ENCODE measurements at regions not wholly inside any gene's neighbourhood (a gene's known extent, or its start where the extent isn't known, plus 50 kb on each side); places are given as distances from the start of the nearest gene placed in this dataset.

- Histone ChIP-seq H3K79me1 (ENCODE audit: low read length) (no peaks in the 10 kb centered on the region), H2BK5ac (ENCODE audit: low read length) (no peak overlapping the region), H3K36me3 (ENCODE audit: control insufficient read depth, insufficient read depth, low read length) (no peaks in the 10 kb centered on the region), H4K5ac (ENCODE audit: low read length) (no peak overlapping the region), H3K56ac (ENCODE audit: low read length) (no peak overlapping the region), H3K27ac (ENCODE audit: low read depth, low read length) (no peak overlapping the region), H3K23ac (ENCODE audit: low read length) (no peak overlapping the region), H3K27me3 (ENCODE audit: insufficient read depth, low read length, poor library complexity) (no peaks in the 10 kb centered on the region), H3K18ac (ENCODE audit: low read length) (no peak overlapping the region), H3K4ac (ENCODE audit: low read depth, low read length) (no peak overlapping the region), H3K4me2 (ENCODE audit: low read length) (no peak overlapping the region), H3K9ac (ENCODE audit: low read length) (no peak overlapping the region), H2AK5ac (ENCODE audit: low read length) (no peak overlapping the region), H3K4me1 (ENCODE audit: control insufficient read depth, low read depth, low read length) (no peaks in the 10 kb centered on the region), H2BK15ac (replicated peaks; ENCODE audit: low read depth) (no peak overlapping the region), H3K4me3 (ENCODE audit: low read length) (no peak overlapping the region), H3K79me2 (ENCODE audit: control insufficient read depth, insufficient read depth, low read length) (no peaks in the 10 kb centered on the region), H2BK120ac (ENCODE audit: low read depth, low read length) (no peak overlapping the region), H4K8ac (ENCODE audit: low read depth, low read length) (no peak overlapping the region)
- 100% methylated on average over 2 of the region's 7 CpGs for WGBS (ENCODE audit: extremely low coverage, insufficient coverage, low lambda C conversion rate)
- no peak for DNase-seq
Observed at GRCh38 chr6:2522521-2522920, 228.2 kb downstream of the MYLK4 start.

- no peak overlapping the region for H4K8ac ChIP-seq (ENCODE audit: low read depth, low read length)
- H4K5ac ChIP-seq (ENCODE audit: low read length), result no peak overlapping the region
- H2BK15ac ChIP-seq (replicated peaks; ENCODE audit: low read depth), result no peak overlapping the region
- H2AK5ac ChIP-seq (ENCODE audit: low read length), result no peak overlapping the region
- no peak overlapping the region for H3K18ac ChIP-seq (ENCODE audit: low read length)
- DNase-seq, result no peak
- H2BK120ac ChIP-seq (ENCODE audit: low read depth, low read length), result no peak overlapping the region
- no peak overlapping the region for H3K4me3 ChIP-seq (ENCODE audit: low read length)
- no peaks in the 10 kb centered on the region for H3K36me3 ChIP-seq (ENCODE audit: control insufficient read depth, insufficient read depth, low read length)
- H3K79me2 ChIP-seq (ENCODE audit: control insufficient read depth, insufficient read depth, low read length), result no peaks in the 10 kb centered on the region
- no peak overlapping the region for H2BK5ac ChIP-seq (ENCODE audit: low read length)
- H3K9ac ChIP-seq (ENCODE audit: low read length), result no peak overlapping the region
- no peak overlapping the region for H3K56ac ChIP-seq (ENCODE audit: low read length)
- 100% methylated on average over 1 of the region's 7 CpGs for WGBS (ENCODE audit: extremely low coverage, insufficient coverage, low lambda C conversion rate)
- H3K4me1 ChIP-seq (ENCODE audit: control insufficient read depth, low read depth, low read length), result no peaks in the 10 kb centered on the region
- H3K23ac ChIP-seq (ENCODE audit: low read length), result no peak overlapping the region
- no peak overlapping the region for H3K4me2 ChIP-seq (ENCODE audit: low read length)
- no peak overlapping the region for H3K27ac ChIP-seq (ENCODE audit: low read depth, low read length)
- H3K4ac ChIP-seq (ENCODE audit: low read depth, low read length), result no peak overlapping the region
- H3K27me3 ChIP-seq (ENCODE audit: insufficient read depth, low read length, poor library complexity), result no peaks in the 10 kb centered on the region
- H3K79me1 ChIP-seq (ENCODE audit: low read length), result no peaks in the 10 kb centered on the region
Observed at GRCh38 chr6:2517855-2518473, 232.8 kb downstream of the MYLK4 start.

- Histone ChIP-seq H3K9ac (ENCODE audit: low read length) (no peak overlapping the region), H3K18ac (ENCODE audit: low read length) (no peak overlapping the region), H3K4me1 (ENCODE audit: control insufficient read depth, low read depth, low read length) (no peaks in the 10 kb centered on the region), H3K27me3 (ENCODE audit: insufficient read depth, low read length, poor library complexity) (no peaks in the 10 kb centered on the region), H2BK15ac (replicated peaks; ENCODE audit: low read depth) (no peak overlapping the region), H3K79me2 (ENCODE audit: control insufficient read depth, insufficient read depth, low read length) (no peaks in the 10 kb centered on the region), H2AK5ac (ENCODE audit: low read length) (no peak overlapping the region), H3K79me1 (ENCODE audit: low read length) (no peaks in the 10 kb centered on the region), H3K4ac (ENCODE audit: low read depth, low read length) (no peak overlapping the region), H3K27ac (ENCODE audit: low read depth, low read length) (no peak overlapping the region), H2BK120ac (ENCODE audit: low read depth, low read length) (no peak overlapping the region), H4K8ac (ENCODE audit: low read depth, low read length) (no peak overlapping the region), H3K56ac (ENCODE audit: low read length) (no peak overlapping the region), H4K5ac (ENCODE audit: low read length) (no peak overlapping the region), H3K4me3 (ENCODE audit: low read length) (no peak overlapping the region), H3K23ac (ENCODE audit: low read length) (no peak overlapping the region), H2BK5ac (ENCODE audit: low read length) (no peak overlapping the region), H3K36me3 (ENCODE audit: control insufficient read depth, insufficient read depth, low read length) (no peaks in the 10 kb centered on the region), H3K4me2 (ENCODE audit: low read length) (no peak overlapping the region)
- no peak for DNase-seq
- WGBS (ENCODE audit: extremely low coverage, insufficient coverage, low lambda C conversion rate), result no CpG with 5 or more reads among the region's 3 CpGs
Observed at GRCh38 chr6:2517401-2517800, 233.3 kb downstream of the MYLK4 start.

GRCh38 chr6:2516059-2516458, 234.7 kb downstream of the MYLK4 start:
- WGBS (ENCODE audit: extremely low coverage, insufficient coverage, low lambda C conversion rate), result no CpG with 5 or more reads among the region's 6 CpGs
- no peak overlapping the region for H3K4me2 ChIP-seq (ENCODE audit: low read length)
- H2AK5ac ChIP-seq (ENCODE audit: low read length), result no peak overlapping the region
- no peaks in the 10 kb centered on the region for H3K79me2 ChIP-seq (ENCODE audit: control insufficient read depth, insufficient read depth, low read length)
- H3K18ac ChIP-seq (ENCODE audit: low read length), result no peak overlapping the region
- H3K36me3 ChIP-seq (ENCODE audit: control insufficient read depth, insufficient read depth, low read length), result no peaks in the 10 kb centered on the region
- no peak overlapping the region for H3K4me3 ChIP-seq (ENCODE audit: low read length)
- H3K23ac ChIP-seq (ENCODE audit: low read length), result no peak overlapping the region
- H4K8ac ChIP-seq (ENCODE audit: low read depth, low read length), result no peak overlapping the region
- H3K27me3 ChIP-seq (ENCODE audit: insufficient read depth, low read length, poor library complexity), result no peaks in the 10 kb centered on the region
- no peak overlapping the region for H2BK5ac ChIP-seq (ENCODE audit: low read length)
- H3K9ac ChIP-seq (ENCODE audit: low read length), result no peak overlapping the region
- no peak for DNase-seq
- no peaks in the 10 kb centered on the region for H3K4me1 ChIP-seq (ENCODE audit: control insufficient read depth, low read depth, low read length)
- H4K5ac ChIP-seq (ENCODE audit: low read length), result no peak overlapping the region
- no peak overlapping the region for H2BK120ac ChIP-seq (ENCODE audit: low read depth, low read length)
- H3K56ac ChIP-seq (ENCODE audit: low read length), result no peak overlapping the region
- no peak overlapping the region for H2BK15ac ChIP-seq (replicated peaks; ENCODE audit: low read depth)
- no peaks in the 10 kb centered on the region for H3K79me1 ChIP-seq (ENCODE audit: low read length)
- no peak overlapping the region for H3K4ac ChIP-seq (ENCODE audit: low read depth, low read length)
- H3K27ac ChIP-seq (ENCODE audit: low read depth, low read length), result no peak overlapping the region

GRCh38 chr6:2514965-2515543, 235.7 kb downstream of the MYLK4 start:
- H3K4me3 ChIP-seq (ENCODE audit: low read length), result no peak overlapping the region
- H3K4me1 ChIP-seq (ENCODE audit: control insufficient read depth, low read depth, low read length), result no peaks in the 10 kb centered on the region
- no peak overlapping the region for H3K18ac ChIP-seq (ENCODE audit: low read length)
- no peaks in the 10 kb centered on the region for H3K27me3 ChIP-seq (ENCODE audit: insufficient read depth, low read length, poor library complexity)
- H3K79me1 ChIP-seq (ENCODE audit: low read length), result no peaks in the 10 kb centered on the region
- no peak overlapping the region for H4K5ac ChIP-seq (ENCODE audit: low read length)
- H3K9ac ChIP-seq (ENCODE audit: low read length), result no peak overlapping the region
- no peak overlapping the region for H3K4ac ChIP-seq (ENCODE audit: low read depth, low read length)
- H3K27ac ChIP-seq (ENCODE audit: low read depth, low read length), result no peak overlapping the region
- H2AK5ac ChIP-seq (ENCODE audit: low read length), result no peak overlapping the region
- DNase-seq, result peak; percentile 29
- H3K23ac ChIP-seq (ENCODE audit: low read length), result no peak overlapping the region
- no peaks in the 10 kb centered on the region for H3K36me3 ChIP-seq (ENCODE audit: control insufficient read depth, insufficient read depth, low read length)
- H2BK5ac ChIP-seq (ENCODE audit: low read length), result no peak overlapping the region
- no peak overlapping the region for H2BK120ac ChIP-seq (ENCODE audit: low read depth, low read length)
- no peak overlapping the region for H4K8ac ChIP-seq (ENCODE audit: low read depth, low read length)
- H3K79me2 ChIP-seq (ENCODE audit: control insufficient read depth, insufficient read depth, low read length), result no peaks in the 10 kb centered on the region
- no peak overlapping the region for H3K56ac ChIP-seq (ENCODE audit: low read length)
- no CpG with 5 or more reads among the region's 15 CpGs for WGBS (ENCODE audit: extremely low coverage, insufficient coverage, low lambda C conversion rate)
- no peak overlapping the region for H3K4me2 ChIP-seq (ENCODE audit: low read length)
- no peak overlapping the region for H2BK15ac ChIP-seq (replicated peaks; ENCODE audit: low read depth)

DNA sequence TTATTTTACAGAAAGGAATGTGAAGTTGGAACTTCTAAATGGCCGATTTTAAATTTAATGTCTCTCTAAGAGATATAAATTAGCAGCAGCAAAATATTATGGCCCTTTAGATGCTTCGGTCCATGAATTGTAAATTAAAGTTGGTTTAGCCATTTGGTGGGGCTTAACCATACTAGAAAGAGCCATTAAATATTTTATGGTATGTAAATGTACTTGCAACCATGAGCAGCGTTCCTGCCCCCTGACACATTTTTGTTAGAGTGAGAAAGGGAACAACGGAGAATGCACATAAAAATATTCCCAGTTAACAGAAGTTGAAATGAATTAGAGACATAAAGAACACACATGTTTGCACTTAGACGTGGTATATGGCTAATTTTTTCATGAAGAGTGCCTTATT, 237.9 kb downstream of the MYLK4 start:
- no peaks in the 10 kb centered on the region for H3K27me3 ChIP-seq (ENCODE audit: insufficient read depth, low read length, poor library complexity)
- no peak overlapping the region for H2BK5ac ChIP-seq (ENCODE audit: low read length)
- no peak overlapping the region for H3K4ac ChIP-seq (ENCODE audit: low read depth, low read length)
- H3K9ac ChIP-seq (ENCODE audit: low read length), result no peak overlapping the region
- no peaks in the 10 kb centered on the region for H3K79me1 ChIP-seq (ENCODE audit: low read length)
- H3K56ac ChIP-seq (ENCODE audit: low read length), result no peak overlapping the region
- no peaks in the 10 kb centered on the region for H3K79me2 ChIP-seq (ENCODE audit: control insufficient read depth, insufficient read depth, low read length)
- no peak overlapping the region for H3K4me3 ChIP-seq (ENCODE audit: low read length)
- H4K8ac ChIP-seq (ENCODE audit: low read depth, low read length), result no peak overlapping the region
- no peak overlapping the region for H3K18ac ChIP-seq (ENCODE audit: low read length)
- H3K27ac ChIP-seq (ENCODE audit: low read depth, low read length), result no peak overlapping the region
- H3K23ac ChIP-seq (ENCODE audit: low read length), result no peak overlapping the region
- no peak for DNase-seq
- no peak overlapping the region for H2BK120ac ChIP-seq (ENCODE audit: low read depth, low read length)
- WGBS (ENCODE audit: extremely low coverage, insufficient coverage, low lambda C conversion rate), result no CpG with 5 or more reads among the region's 5 CpGs
- no peaks in the 10 kb centered on the region for H3K4me1 ChIP-seq (ENCODE audit: control insufficient read depth, low read depth, low read length)
- H3K4me2 ChIP-seq (ENCODE audit: low read length), result no peak overlapping the region
- H4K5ac ChIP-seq (ENCODE audit: low read length), result no peak overlapping the region
- no peaks in the 10 kb centered on the region for H3K36me3 ChIP-seq (ENCODE audit: control insufficient read depth, insufficient read depth, low read length)
- H2BK15ac ChIP-seq (replicated peaks; ENCODE audit: low read depth), result no peak overlapping the region
- no peak overlapping the region for H2AK5ac ChIP-seq (ENCODE audit: low read length)

All from mesendoderm (in vitro differentiated cells).